ENCODE measurements at regions not wholly inside any gene's neighbourhood (a gene's known extent, or its start where the extent isn't known, plus 50 kb on each side); places are given as distances from the start of the nearest gene placed in this dataset.

- no peak for TF ChIP-seq CTCF (conservative IDR thresholded peaks at IDR 0.05; ENCODE audit: low read length)
- no peak for TF ChIP-seq EZH2phosphoT487 (IDR thresholded peaks at IDR 0.05; ENCODE audit: borderline replicate concordance)
Measured at GRCh38 chr22:48565901-48566501, 1261.7 kb downstream of the BRD1 start.
